Thyroid gland (tissue), 4 donors: ENCODE measurements at regions not wholly inside any gene's neighbourhood (a gene's known extent, or its start where the extent isn't known, plus 50 kb on each side); places are given as distances from the start of the nearest gene placed in this dataset.

Experiments
- POLR2A ChIP-seq, 2 donors: fragments of 450-650 bp; IDR thresholded peaks; one replicate each; pipeline ENCODE4 v1.6.1; 2017; ENCODE audit warnings: antibody characterized with exemption in 2 of 2, mild to moderate bottlenecking in 2 of 2, moderate library complexity in 1 of 2
- TF ChIP-seq, protein P1 (sequence below), 6 experiments: fragments of 200-600 bp in 3 of 6; fragments of 450-650 bp in 3 of 6; sonication (generic) in 3 of 6; IDR thresholded peaks; one replicate each; pipeline ENCODE4 v1.5.1; 2016 to 2019; ENCODE audit warnings: antibody characterized with exemption in 6 of 6, mild to moderate bottlenecking in 2 of 6, inconsistent platforms in 1 of 6, moderate library complexity in 1 of 6

DNA sequence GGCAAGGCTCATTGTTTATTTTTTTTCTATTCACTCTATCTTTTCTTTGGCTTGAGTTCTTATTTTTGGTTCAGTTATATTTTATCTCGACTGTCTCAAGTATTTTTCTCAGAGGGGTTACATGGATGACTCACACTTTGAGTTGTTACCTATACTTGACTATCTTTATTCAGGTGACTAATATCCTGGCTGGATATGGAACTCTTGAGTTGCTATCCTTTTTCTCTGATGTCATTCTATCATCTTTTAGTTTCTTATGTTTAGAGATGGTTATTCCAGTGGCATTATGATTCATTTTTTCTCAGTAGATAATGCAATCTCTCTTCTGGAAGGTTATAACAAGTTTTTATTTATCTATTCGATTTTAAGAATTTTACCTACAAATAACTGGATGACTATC lies 117.9 kb downstream of the COX18 start:
- TF ChIP-seq, protein P1, sequence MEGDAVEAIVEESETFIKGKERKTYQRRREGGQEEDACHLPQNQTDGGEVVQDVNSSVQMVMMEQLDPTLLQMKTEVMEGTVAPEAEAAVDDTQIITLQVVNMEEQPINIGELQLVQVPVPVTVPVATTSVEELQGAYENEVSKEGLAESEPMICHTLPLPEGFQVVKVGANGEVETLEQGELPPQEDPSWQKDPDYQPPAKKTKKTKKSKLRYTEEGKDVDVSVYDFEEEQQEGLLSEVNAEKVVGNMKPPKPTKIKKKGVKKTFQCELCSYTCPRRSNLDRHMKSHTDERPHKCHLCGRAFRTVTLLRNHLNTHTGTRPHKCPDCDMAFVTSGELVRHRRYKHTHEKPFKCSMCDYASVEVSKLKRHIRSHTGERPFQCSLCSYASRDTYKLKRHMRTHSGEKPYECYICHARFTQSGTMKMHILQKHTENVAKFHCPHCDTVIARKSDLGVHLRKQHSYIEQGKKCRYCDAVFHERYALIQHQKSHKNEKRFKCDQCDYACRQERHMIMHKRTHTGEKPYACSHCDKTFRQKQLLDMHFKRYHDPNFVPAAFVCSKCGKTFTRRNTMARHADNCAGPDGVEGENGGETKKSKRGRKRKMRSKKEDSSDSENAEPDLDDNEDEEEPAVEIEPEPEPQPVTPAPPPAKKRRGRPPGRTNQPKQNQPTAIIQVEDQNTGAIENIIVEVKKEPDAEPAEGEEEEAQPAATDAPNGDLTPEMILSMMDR (IDR thresholded peaks at IDR 0.05): no peak
- TF ChIP-seq POLR2A (IDR thresholded peaks at IDR 0.05): no peak
